HG03280 (cell line): ENCODE measurements at regions not wholly inside any gene's neighbourhood (a gene's known extent, or its start where the extent isn't known, plus 50 kb on each side); places are given as distances from the start of the nearest gene placed in this dataset.

Experiments
- ATAC-seq: cut with Tn5 transposase; IDR thresholded peaks from one replicate; pipeline ENCODE4 v1.9.1; 2021; ENCODE audit warnings: mild to moderate bottlenecking, moderate library complexity; ENCODE audit not compliant: unreplicated experiment

DNA sequence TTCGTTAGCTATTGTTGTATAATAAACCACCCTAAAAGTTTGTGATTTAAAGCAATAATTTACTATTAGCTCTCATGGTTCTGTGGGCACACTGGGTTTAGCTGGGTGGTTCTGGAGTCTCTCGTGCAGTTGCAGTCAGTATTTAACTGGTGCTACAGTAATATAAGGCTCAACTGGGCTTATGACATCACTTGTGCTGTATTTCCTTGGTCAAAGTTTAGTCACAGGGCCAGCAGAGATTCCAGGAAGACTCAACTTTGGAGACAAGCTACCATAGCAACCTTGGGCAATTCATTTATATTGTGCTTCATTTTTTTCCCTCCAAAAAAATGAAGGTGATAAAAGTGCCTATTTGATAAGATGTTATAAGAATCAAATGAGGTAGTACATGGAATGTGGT lies 204.2 kb upstream of the GUCY1A2 start:
- no peak for ATAC-seq

DNA sequence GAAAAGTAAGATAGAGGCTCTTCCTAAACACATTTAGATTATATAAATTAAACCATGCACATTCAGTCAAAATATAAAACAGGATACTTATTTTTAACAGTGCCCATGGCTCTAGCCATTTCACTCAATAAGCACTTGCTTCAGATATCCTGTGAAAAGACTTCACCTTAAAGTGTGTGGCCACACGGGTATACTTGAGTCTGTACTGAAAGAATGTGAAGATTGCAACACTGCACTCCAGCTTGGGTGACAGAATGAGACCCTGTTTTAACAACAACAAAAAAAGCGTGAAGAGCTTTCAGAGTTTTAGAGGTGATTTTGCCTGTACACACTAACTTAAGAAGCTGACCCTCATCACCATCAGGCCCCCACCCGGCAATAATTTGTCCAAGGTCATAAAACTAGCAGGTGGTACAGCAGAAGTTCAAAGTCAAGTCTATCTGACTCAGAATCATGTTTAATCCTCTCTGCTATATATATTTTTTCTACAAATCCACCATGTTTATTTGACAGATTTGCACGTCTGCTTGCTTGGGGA lies 203.5 kb upstream of the GUCY1A2 start:
- no peak for ATAC-seq

DNA sequence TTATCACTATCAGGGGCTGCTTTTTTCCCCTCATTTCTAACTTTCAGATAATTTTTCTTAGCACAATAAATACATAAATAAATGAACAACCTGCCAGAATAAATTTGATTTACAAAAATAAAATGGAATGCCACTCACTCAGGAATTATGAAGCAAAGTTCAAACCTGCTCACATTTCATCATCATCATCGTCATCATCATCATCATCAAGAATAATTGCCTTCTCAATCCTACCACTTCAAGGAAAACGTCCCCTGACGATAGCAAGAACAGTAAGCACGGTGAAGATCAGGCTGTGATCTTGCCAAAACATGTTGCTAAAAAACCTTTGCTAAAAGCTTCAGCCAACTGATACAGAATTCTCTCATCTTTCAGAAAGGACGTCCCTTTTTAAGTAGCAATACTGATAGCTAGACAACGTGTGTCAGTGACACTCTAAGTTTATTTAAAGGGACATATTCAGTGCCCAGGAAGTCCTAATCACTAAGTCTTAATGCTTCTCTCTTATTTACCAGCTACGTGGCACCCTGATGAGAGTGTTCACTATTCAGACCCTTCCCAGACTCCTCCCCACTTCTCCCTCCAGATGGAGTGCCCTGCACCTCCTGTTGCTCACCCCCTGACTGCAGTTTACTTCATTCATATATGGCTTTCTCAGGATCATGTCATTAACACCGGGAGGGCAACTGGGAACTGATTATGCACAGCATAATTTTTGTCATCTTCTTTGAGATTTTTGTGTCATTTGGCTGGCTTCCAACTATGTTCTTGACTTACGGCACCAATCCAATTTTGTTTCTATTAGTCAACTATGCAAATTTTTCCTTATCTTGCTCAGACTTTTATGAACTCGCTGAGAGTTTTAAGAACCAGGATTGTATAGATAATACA lies 200.1 kb upstream of the GUCY1A2 start:
- ATAC-seq: no peak

DNA sequence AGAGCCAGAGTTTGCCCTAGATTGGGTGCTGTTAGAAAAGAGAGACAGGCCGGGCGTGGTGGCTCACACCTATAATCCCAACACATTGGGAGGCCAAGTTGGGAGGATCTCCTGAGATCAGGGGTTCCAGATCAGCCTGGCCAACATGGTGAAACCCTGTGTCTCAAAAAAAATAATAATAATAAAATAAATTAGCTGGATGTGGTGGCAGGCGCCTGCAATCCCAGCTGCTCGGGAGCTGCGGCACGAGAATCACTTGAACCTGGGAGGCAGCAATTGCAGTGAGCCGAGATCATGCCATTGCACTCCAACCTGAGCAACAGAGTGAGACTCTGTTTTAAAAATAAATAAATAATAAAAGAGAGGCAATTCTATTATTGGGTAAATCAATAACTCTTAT lies 199.2 kb upstream of the GUCY1A2 start:
- ATAC-seq: no peak

DNA sequence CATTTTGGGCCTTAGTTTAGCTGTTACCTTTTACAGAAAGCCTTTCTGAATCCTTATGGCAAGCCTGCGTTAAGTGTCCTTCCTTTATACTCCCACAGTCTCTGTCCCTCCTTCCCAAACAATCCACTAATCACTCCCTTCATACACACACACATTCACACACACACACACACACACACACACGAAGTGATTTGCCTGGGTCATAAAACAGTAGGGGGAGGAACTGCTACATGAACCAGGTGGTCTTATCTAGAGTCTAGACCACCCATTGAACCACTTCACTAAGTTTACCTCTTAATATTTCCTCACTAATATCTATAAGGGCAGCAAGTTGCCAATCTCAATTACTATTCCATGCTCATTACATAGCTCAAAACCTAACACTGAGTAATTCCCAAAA lies 196.7 kb upstream of the GUCY1A2 start:
- ATAC-seq: no peak

DNA sequence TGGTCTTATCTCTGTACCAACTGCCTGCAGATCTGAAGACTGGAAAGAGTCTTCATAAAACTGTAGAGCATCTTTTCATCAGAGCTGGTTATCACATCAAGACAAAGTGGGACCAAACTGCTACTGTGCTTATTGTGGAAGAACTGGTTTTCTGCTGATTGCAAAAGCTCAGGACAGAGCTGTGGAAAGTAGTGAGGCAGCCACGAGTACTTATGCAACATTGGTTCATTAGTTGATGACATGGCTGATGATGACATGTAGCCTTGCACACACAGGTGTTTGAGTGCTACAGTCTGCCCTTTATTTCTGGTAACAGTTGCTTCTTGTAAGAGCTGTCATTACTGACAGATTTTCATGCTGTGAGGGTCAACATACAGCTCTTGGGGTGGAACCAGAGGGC lies 185.4 kb upstream of the GUCY1A2 start:
- ATAC-seq: no peak

DNA sequence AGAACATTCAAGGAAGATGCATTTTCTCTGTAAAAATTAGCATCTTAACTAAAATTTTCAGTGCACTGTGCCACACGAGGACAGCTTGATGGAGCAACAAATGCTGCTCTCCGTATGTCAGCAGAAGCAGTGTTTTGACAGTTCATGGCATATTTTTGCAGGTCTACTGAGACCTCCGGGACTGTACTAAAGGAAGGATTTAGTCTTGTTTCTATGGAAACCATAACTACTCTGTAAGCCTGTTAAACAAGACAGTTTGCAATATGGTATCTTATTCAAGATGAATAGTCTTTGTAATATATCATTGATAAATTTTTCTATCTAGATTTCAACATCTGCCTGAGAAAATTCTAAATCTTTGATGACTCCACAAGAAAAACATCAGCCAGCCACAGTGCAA lies 184.0 kb upstream of the GUCY1A2 start:
- ATAC-seq: no peak

DNA sequence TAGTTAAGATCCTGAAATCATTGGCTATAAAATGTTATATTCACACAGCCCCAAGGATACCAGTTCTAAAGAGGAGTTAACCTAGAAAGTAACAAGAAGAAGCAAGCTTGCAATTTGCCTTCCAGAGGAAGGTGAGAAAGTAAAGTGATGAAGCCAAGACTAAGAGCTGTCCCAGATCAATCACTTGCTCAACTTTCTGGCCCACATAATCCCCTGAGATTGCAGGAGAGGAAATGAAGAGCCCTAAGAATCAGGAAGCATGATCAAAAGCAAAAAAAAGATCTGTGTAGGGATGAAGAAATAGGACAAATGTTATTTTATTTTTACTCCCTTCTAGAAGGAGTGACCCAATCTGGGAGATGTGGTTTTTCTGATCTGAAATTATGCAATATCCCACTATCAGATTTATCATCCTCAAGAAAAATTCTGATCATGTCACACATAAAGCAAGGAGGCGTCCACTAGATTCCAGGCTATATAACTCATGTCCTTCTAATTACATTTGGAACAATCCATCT lies 180.3 kb upstream of the GUCY1A2 start:
- ATAC-seq: no peak

DNA sequence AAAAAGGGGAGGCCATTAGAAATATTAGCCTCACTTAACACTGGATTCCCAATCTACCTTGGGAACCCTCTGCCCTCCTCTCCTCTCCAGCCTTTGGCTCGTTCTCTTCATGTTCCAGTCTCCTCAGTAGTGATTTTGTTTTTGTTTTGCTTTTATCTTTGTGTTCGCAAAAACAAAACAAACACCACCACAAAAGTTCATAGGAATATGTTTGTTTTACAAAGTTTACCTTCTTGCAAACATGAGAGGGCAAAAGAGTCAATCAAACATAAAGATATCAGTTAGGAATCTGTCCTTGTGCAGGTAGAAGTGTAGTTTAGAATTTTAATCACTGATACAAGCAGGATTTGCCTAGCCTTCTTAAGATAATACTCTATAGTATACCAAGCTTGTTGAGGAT lies 179.7 kb upstream of the GUCY1A2 start:
- no peak for ATAC-seq

DNA sequence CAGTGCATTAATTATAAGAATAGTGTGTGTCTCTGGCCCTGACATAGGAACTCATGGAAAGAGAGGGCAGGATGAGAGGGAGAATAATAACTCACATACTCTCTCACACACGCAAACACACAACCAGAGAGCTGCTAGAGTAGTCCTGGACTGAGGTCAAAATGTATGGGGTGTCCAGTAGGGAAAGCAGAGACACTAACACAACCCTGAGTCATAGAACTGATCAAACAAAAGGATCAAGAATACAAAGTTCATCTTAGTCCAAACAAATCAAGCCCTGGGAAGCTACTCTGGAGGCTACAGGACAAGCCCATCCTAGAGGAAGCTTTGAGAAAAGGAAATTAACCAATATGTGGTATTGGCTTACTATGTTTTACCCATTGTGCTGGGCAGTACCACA lies 178.5 kb upstream of the GUCY1A2 start:
- no peak for ATAC-seq

DNA sequence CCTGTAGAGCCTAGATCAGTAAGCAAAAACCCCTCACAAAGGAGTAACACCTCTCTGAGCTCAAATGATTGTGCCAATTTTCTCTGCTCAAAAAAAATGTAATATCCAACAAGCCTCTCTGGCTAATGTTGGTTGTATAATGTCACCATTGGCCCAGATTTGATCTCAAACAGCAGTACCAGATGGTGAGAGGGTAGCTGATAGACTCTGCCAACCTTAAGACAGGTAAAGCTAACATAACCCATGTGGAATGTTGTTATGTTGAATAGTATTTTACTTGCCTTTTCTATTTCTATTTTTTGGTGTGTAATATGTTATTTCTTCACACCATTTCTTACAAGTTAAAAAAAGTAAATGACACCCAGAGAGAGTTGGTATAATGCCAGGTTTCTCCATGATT lies 166.7 kb upstream of the GUCY1A2 start:
- no peak for ATAC-seq

DNA sequence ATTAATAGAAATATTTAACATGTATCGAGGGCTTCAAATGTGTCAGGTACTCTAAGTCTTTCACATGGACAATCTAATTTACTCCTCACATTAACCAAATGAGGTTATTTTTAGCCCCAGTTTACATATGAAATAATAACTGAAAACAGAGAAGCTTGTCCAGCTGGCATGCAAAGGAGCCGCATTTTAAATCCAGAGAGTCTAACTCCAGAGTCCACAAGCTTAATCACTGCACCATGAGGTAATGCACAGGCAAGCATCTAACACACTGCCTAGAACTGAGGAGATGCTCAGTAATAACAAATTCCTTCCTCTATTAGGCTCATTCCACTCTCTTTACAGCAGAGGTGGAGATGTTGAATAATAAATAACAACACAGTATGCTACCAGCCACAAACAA lies 165.7 kb upstream of the GUCY1A2 start:
- no peak for ATAC-seq

DNA sequence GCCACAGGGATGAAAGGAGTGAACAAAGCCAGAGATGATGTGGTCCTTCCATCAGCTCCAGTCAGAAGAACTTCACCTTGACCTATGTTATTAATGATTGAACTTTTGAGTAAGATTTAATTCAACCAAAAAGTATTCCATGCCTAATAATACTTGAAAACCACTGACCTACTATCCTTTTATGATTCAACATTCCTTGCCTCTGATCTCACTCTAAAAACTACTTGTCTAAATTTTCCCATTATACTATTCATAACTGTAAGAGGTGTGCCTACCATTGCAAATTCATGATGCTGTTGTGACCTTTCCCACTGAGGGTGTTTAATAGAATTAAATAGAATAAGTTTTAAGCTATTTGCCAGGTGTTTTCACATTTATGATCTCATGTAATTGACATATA lies 164.7 kb upstream of the GUCY1A2 start:
- ATAC-seq: no peak

DNA sequence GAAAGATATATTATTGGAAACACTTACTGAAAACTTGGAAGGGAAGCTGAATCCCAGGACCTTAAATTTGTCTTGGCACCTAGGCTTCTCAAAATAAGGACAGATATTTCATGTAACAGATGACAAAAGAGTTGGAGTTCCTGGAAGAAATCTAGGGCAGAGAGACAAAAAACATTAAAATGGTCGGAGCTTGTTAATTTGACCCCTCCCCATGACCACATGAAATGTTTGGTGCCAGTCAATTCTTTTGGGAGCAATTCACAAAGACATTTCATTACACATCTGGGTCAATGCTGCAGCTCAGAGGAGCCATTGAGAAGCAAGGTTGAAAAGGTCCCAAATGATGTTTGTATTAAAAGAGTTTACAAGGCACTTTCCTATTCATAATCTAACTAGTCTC lies 162.0 kb upstream of the GUCY1A2 start:
- ATAC-seq: no peak

DNA sequence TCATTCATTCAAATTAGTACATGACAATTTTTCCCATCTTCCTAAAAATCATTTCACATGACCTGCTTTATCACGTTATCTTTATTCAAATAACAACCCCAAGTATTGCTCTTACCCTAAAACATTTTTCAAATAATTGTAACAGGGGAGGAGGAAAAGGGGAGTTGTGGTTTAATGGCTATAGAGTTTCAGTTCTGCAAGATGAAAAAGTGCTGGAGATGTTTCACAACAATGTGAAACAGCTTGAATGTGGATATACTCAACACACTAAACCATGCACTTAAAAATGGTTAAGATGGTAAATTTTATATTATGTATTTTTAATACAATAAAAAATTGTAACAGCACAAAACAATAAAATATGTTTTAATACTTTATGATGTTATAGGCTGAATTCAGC lies 161.6 kb upstream of the GUCY1A2 start:
- no peak for ATAC-seq

DNA sequence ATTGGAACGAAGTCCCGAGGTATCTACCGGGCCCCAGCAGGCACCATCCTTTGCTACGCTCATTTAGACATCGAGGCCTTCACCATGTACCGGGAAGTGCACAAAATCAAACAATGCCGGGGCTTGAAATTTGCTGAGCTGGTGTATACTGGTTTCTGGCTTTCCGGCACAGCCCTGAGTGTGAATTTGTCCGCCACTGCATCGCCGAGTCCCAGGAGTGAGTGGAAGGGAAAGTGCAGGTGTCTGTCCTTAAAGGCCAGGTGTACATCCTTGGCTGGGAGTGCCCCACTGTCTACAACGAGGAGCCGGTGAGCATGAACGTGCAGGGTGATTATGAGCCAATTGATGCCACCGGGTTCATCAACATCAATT lies 158.8 kb upstream of the GUCY1A2 start:
- no peak for ATAC-seq

DNA sequence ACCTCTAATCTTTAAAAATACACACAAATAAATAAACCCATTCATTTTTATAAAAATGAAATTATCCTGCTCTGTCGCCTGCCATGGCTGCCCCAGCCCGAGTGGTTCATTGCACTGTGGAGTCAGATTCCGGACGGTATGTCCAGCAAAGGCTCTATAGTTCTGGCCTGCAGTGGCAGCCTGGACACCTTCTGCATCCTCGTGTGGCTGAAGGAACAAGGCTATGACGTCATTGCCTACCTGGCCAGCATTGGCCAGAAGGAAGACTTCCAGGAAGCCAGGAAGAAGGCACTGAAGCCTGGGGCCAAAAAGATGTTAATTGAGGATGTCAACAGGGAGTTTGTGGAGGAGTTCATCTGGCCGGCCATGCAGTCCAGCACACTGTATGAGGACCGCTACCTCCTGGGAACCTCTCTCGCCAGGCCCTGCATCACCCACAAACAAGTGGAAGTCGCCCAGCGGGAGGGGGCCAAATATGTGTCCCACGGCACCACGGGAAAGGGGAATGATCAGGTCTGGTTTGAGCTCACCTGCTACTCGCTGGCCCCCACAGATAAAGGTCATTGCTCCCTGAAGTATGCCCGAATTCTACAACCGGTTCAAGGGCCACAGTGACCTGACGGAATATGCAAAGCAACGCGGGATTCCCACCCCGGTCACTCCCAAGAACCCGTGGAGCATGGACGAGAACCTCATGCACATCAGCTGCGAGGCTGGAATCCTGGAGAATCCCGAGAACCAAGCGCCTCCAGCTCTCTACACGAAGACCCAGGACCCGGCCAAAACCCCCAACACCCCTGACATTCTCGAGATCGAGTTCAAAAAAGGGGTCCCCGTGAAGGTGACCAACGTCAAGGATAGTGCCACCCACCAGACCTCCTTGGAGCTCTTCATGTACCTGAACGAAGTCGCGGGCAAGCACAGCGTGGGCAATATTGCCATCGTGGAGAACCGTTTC lies 158.2 kb upstream of the GUCY1A2 start:
- no peak for ATAC-seq

DNA sequence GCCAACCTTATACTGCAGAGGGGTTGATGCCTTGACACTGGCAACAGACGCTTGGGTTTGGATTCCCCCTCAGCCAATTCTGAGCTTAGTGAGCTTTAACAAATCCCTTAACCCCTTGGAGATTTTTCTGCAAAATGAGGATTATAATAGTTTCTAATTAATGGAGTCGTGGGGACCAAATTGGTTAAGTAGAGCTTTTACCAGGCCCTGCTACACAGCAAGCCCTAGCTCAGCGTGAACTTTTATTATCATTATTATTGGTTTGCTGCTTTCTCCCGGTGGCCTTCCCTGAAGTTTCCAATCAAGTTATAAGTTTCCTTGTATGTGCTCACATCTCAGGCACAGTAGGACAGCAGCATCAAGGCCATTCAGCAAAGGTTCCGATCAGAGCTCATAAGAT lies 156.6 kb upstream of the GUCY1A2 start:
- no peak for ATAC-seq

DNA sequence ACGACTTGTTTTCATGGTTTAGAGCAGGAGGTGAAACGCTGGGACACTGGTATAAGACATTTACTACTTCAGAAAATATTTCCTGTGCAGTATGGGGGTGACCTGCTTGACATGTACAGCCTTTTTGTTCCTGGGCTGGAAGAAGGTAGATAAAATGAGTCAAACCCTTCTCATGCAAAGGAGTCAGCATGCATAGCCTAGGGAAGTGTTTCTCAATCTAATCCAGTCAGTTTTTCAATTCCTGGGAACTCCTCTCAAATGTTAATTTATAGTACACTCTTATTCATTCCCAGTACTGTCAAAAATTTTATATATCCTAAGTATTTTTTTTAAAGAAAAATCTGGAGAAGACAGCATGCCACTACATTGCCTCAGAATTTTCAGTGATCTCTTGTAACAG lies 154.7 kb upstream of the GUCY1A2 start:
- ATAC-seq: no peak

DNA sequence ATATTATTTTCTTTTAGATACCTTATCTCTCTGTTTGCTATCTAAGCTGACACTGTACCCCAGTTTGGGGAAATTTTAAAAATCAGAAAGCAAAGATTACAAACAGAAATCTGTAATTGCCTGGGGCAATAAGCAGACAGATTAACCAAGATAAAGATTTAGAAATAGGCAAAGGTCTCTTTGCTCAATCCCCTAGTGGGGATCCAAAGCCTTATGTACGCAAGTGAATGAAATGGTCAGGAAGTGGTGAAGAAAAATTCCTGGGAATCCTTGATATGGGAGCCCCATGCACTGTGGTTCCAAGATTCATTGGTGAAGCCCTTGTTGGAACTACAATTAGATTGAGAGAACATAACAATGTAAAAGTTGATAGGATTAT lies 139.5 kb upstream of the GUCY1A2 start:
- no peak for ATAC-seq

DNA sequence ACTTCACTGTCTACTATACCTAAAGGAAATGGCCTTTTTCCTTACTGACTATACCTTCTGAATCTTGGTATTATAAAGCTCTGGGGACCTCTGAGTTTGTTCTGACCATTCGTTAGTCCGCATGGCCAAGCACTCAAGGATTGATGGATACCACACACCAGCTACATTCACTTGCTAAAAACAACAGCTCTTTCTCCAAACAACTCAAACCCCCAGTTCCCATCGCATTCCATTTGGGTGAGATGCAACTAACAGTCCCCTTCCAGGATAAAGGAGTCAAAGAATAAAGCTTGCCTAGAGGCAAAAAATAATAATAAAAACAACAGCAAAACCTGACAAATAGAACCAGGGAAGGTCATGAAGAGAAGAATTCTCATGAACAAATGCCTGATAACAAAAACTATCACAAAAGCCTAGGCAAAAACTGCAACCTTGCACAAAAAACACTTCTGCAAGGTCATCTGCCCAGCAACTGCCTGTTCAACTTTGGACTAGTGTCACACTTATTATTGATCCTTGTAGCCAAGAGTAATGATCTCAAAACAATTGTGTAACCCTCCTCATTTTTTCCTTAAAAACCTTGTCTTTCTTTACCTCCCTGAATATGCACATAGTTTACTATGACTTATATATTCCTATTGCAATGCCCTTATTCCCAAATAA lies 139.0 kb upstream of the GUCY1A2 start:
- ATAC-seq: no peak
